ENCODE measurements at regions not wholly inside any gene's neighbourhood (a gene's known extent, or its start where the extent isn't known, plus 50 kb on each side); places are given as distances from the start of the nearest gene placed in this dataset.
"Not testable (repeated sequence)": the region's sequence is repeated elsewhere in the genome, so short reads cannot be mapped to it uniquely, and the experiment has no call there.

- no peak for DNase-seq
- no peaks in the 10 kb centered on the region for H3K4me1 ChIP-seq
- H3K36me3 ChIP-seq = no peaks in the 10 kb centered on the region
- no peak overlapping the region for H3K4me3 ChIP-seq
- TF ChIP-seq CTCF (IDR thresholded peaks at IDR 0.05) = no peak
- no peaks in the 10 kb centered on the region for H3K9me3 ChIP-seq
- H3K27me3 ChIP-seq = no peaks in the 10 kb centered on the region
- H3K27ac ChIP-seq = no peak overlapping the region
- intact Hi-C loops (cut with DNase I; ENCODE audit: low total_unique reads) = no loop called here
These were observed 198.5 kb upstream of the ARPP21 start for GRCh38 chr3:35440826-35441225.

DNA sequence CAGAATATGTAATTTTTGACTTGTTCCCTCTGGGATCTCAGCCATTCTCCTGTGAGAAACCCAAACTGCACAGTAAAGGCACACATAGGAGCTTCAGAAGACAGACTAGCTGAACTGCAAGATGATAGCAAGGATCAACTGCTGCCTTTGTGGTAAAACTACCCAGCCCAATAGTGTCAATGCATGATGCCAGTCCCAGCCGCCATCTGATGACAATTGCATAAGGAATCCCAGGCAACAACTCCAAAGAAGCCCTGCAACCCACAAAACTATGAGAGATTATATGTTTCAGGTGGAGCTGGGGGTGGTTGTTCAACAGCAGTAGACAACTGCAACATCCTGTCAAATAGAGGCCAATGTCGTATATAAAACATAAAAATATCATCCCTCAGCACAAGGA is 192.4 kb upstream of the ARPP21 start:
- no peaks in the 10 kb centered on the region for H3K36me3 ChIP-seq
- no peaks in the 10 kb centered on the region for H3K27me3 ChIP-seq
- intact Hi-C loops (cut with DNase I; ENCODE audit: low total_unique reads) = no loop called here
- H3K4me1 ChIP-seq = no peaks in the 10 kb centered on the region
- no peak for DNase-seq
- no peak overlapping the region for H3K27ac ChIP-seq
- no peaks in the 10 kb centered on the region for H3K9me3 ChIP-seq
- TF ChIP-seq CTCF (IDR thresholded peaks at IDR 0.05) = no peak
- no peak overlapping the region for H3K4me3 ChIP-seq

DNA sequence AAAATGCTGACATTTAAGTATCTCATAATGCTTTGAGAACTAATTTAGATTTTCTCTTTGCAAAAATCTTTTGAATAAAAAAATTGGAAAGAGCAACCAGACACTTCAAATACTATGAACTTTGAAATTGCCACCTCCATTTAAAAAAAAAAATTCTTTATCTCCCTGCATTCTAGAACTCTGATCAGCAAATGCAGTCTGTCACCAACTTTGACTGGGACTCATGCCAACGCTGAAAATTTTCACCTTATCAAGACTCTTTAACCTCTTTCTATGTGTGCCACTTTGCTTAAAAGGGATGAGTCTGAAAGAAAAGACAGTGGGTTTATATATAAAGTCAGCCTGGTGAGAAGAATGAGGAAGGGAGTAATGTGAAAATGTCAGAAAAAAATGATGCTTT is 191.2 kb upstream of the ARPP21 start:
- TF ChIP-seq CTCF (IDR thresholded peaks at IDR 0.05) = no peak
- DNase-seq = no peak
- Histone ChIP-seq H3K4me1 (no peaks in the 10 kb centered on the region), H3K36me3 (no peaks in the 10 kb centered on the region), H3K27me3 (no peaks in the 10 kb centered on the region), H3K9me3 (no peaks in the 10 kb centered on the region), H3K27ac (no peak overlapping the region), H3K4me3 (no peak overlapping the region)
- intact Hi-C loops (cut with DNase I; ENCODE audit: low total_unique reads) = no loop called here

- Histone ChIP-seq H3K4me1 (no peaks in the 10 kb centered on the region), H3K4me3 (no peak overlapping the region), H3K9me3 (no peaks in the 10 kb centered on the region), H3K36me3 (no peaks in the 10 kb centered on the region), H3K27me3 (no peaks in the 10 kb centered on the region), H3K27ac (no peak overlapping the region)
- TF ChIP-seq CTCF (IDR thresholded peaks at IDR 0.05) = no peak
- intact Hi-C loops (cut with DNase I; ENCODE audit: low total_unique reads) = no loop called here
- DNase-seq = no peak
These were observed 190.6 kb upstream of the ARPP21 start for GRCh38 chr3:35448681-35449080.

DNA sequence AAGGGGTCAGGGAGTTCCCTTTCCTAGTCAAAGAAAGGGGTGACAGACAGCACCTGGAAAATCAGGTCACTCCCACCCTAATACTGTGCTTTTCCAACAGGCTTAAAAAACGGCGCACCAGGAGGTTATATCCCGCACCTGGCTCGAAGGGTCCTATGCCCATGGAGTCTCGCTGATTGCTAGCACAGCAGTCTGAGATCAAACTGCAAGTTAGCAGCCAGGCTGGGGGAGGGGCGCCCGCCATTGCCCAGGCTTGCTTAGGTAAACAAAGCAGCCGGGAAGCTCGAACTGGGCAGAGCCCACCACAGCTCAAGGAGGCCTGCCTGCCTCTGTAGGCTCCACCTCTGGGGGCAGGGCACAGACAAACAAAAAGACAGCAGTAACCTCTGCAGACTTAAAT is 184.5 kb upstream of the ARPP21 start:
- H3K4me3 ChIP-seq; H3K27ac ChIP-seq; H3K9me3 ChIP-seq; DNase-seq; intact Hi-C loops (cut with DNase I; ENCODE audit: low total_unique reads); H3K4me1 ChIP-seq; H3K27me3 ChIP-seq; H3K36me3 ChIP-seq: not testable (repeated sequence)

DNA sequence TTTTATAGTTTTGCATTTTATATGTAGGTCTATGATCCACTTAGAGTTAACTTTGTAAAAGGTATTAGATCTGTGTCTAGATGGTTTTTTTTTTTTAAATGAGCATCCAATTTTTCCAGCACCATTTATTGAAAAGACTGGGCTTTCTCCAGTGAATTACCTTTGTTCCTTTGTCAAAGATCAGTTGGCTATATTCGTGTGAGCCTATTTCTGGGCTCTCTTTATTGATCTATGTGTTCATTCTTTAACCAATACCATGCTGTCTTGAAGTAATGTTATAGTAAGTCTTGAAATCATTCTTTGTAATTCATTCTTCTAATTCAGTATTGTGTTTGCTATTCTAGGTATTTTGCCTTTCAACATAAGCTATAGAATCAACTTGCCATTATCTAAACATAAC is 165.4 kb upstream of the ARPP21 start:
- no peaks in the 10 kb centered on the region for H3K9me3 ChIP-seq
- intact Hi-C loops (cut with DNase I; ENCODE audit: low total_unique reads) = no loop called here
- TF ChIP-seq CTCF (IDR thresholded peaks at IDR 0.05) = no peak

DNA sequence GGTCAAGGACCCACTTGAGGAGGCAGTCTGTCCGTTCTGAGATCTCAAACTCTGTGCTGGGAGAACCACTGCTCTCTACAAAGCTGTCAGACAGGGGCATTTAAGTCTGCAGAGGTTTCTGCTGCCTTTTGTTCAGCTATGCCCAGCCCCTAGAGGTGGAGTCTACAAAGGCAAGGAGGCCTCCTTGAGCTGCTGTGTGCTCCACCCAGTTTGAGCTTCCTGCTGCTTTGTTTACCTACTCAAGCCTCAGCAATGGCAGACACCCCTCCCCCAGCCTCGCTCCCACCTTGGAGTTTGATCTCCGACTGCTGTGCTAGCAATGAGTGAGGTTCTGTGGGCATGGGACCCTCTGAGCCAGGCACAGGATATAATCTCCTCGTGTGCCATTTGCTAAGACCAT is 156.8 kb upstream of the ARPP21 start:
- DNase-seq; H3K9me3 ChIP-seq; H3K4me1 ChIP-seq; H3K36me3 ChIP-seq; H3K27ac ChIP-seq; H3K4me3 ChIP-seq; intact Hi-C loops (cut with DNase I; ENCODE audit: low total_unique reads); H3K27me3 ChIP-seq: not testable (repeated sequence)

More for the DNA sequence above, 165.4 kb upstream of the ARPP21 start:
- no peak for DNase-seq
- Histone ChIP-seq H3K4me3 (no peak overlapping the region), H3K27me3 (no peaks in the 10 kb centered on the region), H3K36me3 (no peaks in the 10 kb centered on the region), H3K4me1 (no peaks in the 10 kb centered on the region), H3K27ac (no peak overlapping the region)
